ENCODE measurements at regions not wholly inside any gene's neighbourhood (a gene's known extent, or its start where the extent isn't known, plus 50 kb on each side); places are given as distances from the start of the nearest gene placed in this dataset.

DNA sequence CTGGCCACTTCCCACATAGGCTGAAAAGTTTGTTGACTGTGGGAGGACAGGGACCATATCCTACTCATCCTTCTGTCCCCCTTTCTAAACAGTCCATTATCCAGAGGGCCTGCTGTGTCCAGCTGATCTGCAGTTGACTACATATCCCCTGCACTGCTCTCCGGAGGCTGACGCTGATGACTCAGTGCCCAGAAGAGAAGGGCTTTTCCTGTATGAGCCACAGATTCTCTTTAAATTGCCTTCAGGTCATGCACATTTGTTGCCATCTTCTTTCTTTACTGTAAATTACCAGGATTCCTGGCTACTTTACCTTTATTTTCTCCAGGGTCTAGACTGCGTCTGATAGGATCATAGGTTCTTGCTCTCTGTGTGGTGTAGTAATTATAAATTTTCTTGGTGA, 125.2 kb downstream of the LACC1 start:
- TF ChIP-seq POLR2AphosphoS5 (IDR thresholded peaks at IDR 0.05; ENCODE audit: low read depth, low read length) (no peak), SPI1 (IDR thresholded peaks at IDR 0.05; ENCODE audit: low read depth, low read length) (no peak), POU2F2 (IDR thresholded peaks at IDR 0.05; ENCODE audit: low read depth, low read length) (no peak), PAX5 (IDR thresholded peaks at IDR 0.05; ENCODE audit: insufficient read depth, low read length, severe bottlenecking) (no peak), POLR2A (IDR thresholded peaks at IDR 0.05; ENCODE audit: low read depth, low read length) (no peak), TAF1 (IDR thresholded peaks at IDR 0.05; ENCODE audit: low read depth, low read length) (no peak)
- no peak for FAIRE-seq
- DNase-seq (ENCODE audit: insufficient read length, low spot score): no peak

DNA sequence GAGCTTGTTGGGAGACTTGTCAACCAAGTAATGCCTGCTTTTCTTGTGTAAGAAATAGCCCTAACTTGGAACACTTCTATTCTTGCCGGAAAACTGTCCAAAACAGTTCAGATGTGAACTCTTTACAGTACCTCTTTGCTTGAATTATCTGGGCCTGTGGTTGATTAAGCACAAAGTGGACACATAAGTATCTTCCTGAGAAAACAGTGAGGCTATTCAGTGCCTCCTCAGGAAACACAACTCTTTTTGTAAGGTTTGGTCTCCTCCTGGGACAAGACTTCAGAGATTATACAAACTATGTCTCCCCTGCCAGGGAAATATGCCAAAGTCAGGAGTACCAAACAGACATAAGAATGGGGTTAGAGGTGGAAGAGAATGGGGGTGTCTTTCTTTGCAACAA, 127.7 kb downstream of the LACC1 start:
- FAIRE-seq (no peak), DNase-seq (ENCODE audit: insufficient read length, low spot score) (no peak)
- no peak for TF ChIP-seq SPI1 (IDR thresholded peaks at IDR 0.05; ENCODE audit: low read depth, low read length)
- no peak for TF ChIP-seq TAF1 (IDR thresholded peaks at IDR 0.05; ENCODE audit: low read depth, low read length)
- no peak for TF ChIP-seq PAX5 (IDR thresholded peaks at IDR 0.05; ENCODE audit: insufficient read depth, low read length, severe bottlenecking)
- no peak for TF ChIP-seq POLR2AphosphoS5 (IDR thresholded peaks at IDR 0.05; ENCODE audit: low read depth, low read length)
- no peak for TF ChIP-seq POLR2A (IDR thresholded peaks at IDR 0.05; ENCODE audit: low read depth, low read length)
- no peak for TF ChIP-seq POU2F2 (IDR thresholded peaks at IDR 0.05; ENCODE audit: low read depth, low read length)

DNA sequence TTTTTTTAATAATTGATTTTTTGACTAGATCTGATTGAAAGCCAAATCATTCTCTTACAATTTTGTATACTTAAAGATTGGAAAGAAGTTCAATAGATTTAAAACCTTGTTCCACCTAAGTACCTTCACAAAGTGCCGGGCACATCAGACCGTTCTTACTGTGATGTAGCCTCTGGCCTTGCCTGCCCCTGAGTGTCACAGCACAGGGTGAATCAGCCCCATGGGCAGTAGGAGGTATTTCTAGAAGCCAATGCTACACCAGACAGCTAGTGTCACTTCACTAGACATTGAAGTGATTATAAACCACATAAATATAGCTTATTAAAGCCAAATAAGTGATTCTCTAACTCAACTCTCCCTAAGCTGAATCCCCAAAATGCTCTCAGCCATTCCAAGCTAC, 131.3 kb downstream of the LACC1 start:
- TF ChIP-seq POU2F2 (IDR thresholded peaks at IDR 0.05; ENCODE audit: low read depth, low read length) (no peak), SPI1 (IDR thresholded peaks at IDR 0.05; ENCODE audit: low read depth, low read length) (no peak), POLR2A (IDR thresholded peaks at IDR 0.05; ENCODE audit: low read depth, low read length) (no peak), TAF1 (IDR thresholded peaks at IDR 0.05; ENCODE audit: low read depth, low read length) (no peak)

DNA sequence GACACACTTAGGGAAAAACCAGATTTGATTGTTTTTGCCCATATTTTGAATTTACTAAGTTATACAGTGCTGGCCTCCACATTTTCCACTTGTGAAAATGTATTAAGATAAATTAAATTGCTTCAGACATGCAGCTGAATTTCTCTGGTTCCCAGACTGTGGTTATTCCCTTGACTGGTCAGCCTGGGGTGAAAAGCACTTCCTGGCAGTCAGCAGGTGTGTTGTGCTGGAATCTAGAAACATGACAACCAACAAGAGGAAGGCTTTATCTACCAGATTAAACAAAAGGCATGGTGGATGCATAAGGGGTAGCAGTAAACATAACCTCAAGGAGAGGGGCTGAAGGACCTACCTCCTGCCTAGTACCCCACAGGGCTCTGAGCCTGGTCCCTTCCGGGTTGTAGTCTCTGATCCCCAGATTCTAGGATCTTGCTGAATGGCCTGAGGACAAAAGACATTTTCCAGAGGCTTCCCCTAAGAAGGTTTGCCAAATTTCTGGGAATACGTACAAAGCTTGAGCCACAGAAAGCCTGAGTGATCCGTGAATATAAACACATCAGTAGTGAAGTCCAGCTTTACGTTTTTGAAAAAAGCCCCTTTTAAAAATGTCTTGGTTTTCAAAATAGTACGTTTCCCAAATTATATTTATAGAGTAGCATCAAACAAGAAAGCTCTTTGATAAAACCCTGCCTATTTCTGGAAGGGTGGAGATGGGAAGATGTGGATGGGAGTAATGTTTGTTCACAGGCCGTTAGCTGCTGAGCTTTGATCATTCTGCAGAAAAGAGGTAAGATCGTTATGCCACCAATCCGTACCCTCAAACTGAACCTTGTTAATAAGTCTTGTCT, 133.4 kb downstream of the LACC1 start:
- DNase-seq (ENCODE audit: insufficient read length, low spot score) (no peak), FAIRE-seq (no peak)
- TF ChIP-seq POLR2AphosphoS5 (IDR thresholded peaks at IDR 0.05; ENCODE audit: low read depth, low read length): no peak
- TF ChIP-seq POU2F2 (IDR thresholded peaks at IDR 0.05; ENCODE audit: low read depth, low read length): no peak
- TF ChIP-seq SPI1 (IDR thresholded peaks at IDR 0.05; ENCODE audit: low read depth, low read length): no peak
- TF ChIP-seq POLR2A (IDR thresholded peaks at IDR 0.05; ENCODE audit: low read depth, low read length): no peak
- no peak for TF ChIP-seq PAX5 (IDR thresholded peaks at IDR 0.05; ENCODE audit: insufficient read depth, low read length, severe bottlenecking)
- no peak for TF ChIP-seq TAF1 (IDR thresholded peaks at IDR 0.05; ENCODE audit: low read depth, low read length)

More for the DNA sequence above, 131.3 kb downstream of the LACC1 start:
- no peak for FAIRE-seq
- no peak for DNase-seq (ENCODE audit: insufficient read length, low spot score)

DNA sequence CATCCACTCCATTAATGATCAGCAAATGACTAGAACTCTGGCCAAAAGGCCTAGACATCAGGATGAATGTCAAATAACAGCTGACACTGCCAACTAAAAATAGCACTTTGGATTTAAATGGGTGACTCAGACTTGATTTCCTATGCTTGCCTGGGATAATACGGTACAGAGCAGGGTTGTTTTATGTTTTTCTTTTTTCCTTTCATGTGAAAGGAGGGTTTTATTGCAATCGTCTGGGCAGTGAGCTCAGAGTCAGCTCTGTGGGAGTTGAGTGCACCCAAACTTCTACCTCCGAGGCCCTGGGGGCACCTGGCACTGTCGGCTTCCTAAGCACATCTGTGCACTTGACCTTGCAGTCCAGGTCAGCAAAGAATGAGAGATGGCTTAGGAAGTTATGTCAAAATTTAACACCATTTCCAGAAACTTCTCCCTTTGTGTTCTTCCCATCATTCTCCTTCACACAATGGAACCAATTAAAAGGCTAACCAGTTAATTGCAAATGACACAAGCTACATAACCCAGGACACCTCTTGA, 134.1 kb downstream of the LACC1 start:
- TF ChIP-seq POLR2AphosphoS5 (IDR thresholded peaks at IDR 0.05; ENCODE audit: low read depth, low read length): no peak
- TF ChIP-seq TAF1 (IDR thresholded peaks at IDR 0.05; ENCODE audit: low read depth, low read length): no peak
- TF ChIP-seq POLR2A (IDR thresholded peaks at IDR 0.05; ENCODE audit: low read depth, low read length): no peak
- no peak for TF ChIP-seq POU2F2 (IDR thresholded peaks at IDR 0.05; ENCODE audit: low read depth, low read length)
- no peak for TF ChIP-seq PAX5 (IDR thresholded peaks at IDR 0.05; ENCODE audit: insufficient read depth, low read length, severe bottlenecking)
- TF ChIP-seq SPI1 (IDR thresholded peaks at IDR 0.05; ENCODE audit: low read depth, low read length): no peak
- DNase-seq (ENCODE audit: insufficient read length, low spot score) (no peak), FAIRE-seq (no peak)

DNA sequence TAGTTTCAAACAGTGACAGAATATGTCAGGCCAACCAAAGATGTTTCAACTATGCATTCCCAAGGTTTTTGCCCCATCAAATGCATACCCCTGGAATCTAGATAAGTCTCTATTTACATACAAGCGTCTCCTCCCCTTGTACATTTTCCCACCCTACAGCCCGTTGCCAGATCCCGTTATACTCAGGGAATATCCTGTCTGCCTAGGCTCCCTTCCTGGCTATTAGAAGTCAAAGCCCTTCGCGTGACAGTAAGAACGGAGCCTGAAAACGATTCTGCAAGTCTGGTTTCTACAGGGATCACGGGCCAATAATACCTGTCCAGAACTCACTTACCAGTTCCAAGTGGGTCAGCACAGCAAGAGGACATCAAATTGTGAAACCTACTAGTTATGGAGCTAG, 134.8 kb downstream of the LACC1 start:
- FAIRE-seq (no peak), DNase-seq (ENCODE audit: insufficient read length, low spot score) (no peak)
- TF ChIP-seq POLR2A (IDR thresholded peaks at IDR 0.05; ENCODE audit: low read depth, low read length) (no peak), TAF1 (IDR thresholded peaks at IDR 0.05; ENCODE audit: low read depth, low read length) (no peak), POU2F2 (IDR thresholded peaks at IDR 0.05; ENCODE audit: low read depth, low read length) (no peak), POLR2AphosphoS5 (IDR thresholded peaks at IDR 0.05; ENCODE audit: low read depth, low read length) (no peak), SPI1 (IDR thresholded peaks at IDR 0.05; ENCODE audit: low read depth, low read length) (no peak)

DNA sequence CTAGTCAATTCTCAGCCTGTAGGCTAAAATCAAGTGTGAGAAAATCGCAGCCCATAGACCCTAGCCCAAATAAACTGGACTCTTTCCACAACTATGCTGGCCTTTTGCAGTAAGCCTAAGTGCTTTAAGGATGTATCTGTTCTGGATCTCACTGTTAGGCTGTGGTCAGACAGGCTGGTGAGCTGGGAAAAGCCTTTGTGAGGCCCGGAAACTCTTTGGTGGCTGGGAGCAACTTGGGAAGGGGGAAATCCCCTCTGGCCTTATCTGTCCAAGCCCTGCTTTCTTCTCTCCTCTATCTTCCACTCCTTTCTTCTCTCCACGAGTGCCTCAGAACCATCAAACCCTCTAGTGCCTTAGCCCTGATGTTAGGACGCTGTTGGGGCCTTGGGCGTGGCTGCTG, 135.4 kb downstream of the LACC1 start:
- no peak for FAIRE-seq
- TF ChIP-seq POU2F2 (IDR thresholded peaks at IDR 0.05; ENCODE audit: low read depth, low read length) (no peak), POLR2A (IDR thresholded peaks at IDR 0.05; ENCODE audit: low read depth, low read length) (no peak), PAX5 (IDR thresholded peaks at IDR 0.05; ENCODE audit: insufficient read depth, low read length, severe bottlenecking) (no peak), TAF1 (IDR thresholded peaks at IDR 0.05; ENCODE audit: low read depth, low read length) (no peak), SPI1 (IDR thresholded peaks at IDR 0.05; ENCODE audit: low read depth, low read length) (no peak), POLR2AphosphoS5 (IDR thresholded peaks at IDR 0.05; ENCODE audit: low read depth, low read length) (no peak)
- DNase-seq (ENCODE audit: insufficient read length, low spot score): no peak

DNA sequence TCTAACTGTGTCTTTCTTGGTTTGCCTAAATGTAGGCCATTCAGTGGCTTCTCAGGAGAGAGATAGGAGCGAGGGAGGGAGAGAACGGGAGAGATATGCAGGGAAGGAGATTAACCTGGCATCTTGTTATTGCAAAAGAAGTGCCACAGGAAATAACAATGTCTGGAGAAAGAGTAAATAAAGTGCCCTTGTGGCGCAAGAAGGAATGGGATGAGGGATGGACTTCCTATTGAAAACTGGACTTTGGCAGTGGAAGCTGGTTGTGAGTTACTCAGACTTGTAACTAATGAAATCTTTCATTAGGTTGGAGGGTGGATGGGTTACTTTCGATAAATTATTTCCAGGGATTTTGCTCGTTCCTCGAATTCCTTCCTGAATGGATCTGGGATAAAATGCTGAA, 136.1 kb downstream of the LACC1 start:
- no peak for FAIRE-seq
- no peak for DNase-seq (ENCODE audit: insufficient read length, low spot score)
- no peak for TF ChIP-seq POU2F2 (IDR thresholded peaks at IDR 0.05; ENCODE audit: low read depth, low read length)
- no peak for TF ChIP-seq POLR2A (IDR thresholded peaks at IDR 0.05; ENCODE audit: low read depth, low read length)
- no peak for TF ChIP-seq POLR2AphosphoS5 (IDR thresholded peaks at IDR 0.05; ENCODE audit: low read depth, low read length)
- no peak for TF ChIP-seq PAX5 (IDR thresholded peaks at IDR 0.05; ENCODE audit: insufficient read depth, low read length, severe bottlenecking)
- TF ChIP-seq TAF1 (IDR thresholded peaks at IDR 0.05; ENCODE audit: low read depth, low read length): no peak
- TF ChIP-seq SPI1 (IDR thresholded peaks at IDR 0.05; ENCODE audit: low read depth, low read length): no peak

DNA sequence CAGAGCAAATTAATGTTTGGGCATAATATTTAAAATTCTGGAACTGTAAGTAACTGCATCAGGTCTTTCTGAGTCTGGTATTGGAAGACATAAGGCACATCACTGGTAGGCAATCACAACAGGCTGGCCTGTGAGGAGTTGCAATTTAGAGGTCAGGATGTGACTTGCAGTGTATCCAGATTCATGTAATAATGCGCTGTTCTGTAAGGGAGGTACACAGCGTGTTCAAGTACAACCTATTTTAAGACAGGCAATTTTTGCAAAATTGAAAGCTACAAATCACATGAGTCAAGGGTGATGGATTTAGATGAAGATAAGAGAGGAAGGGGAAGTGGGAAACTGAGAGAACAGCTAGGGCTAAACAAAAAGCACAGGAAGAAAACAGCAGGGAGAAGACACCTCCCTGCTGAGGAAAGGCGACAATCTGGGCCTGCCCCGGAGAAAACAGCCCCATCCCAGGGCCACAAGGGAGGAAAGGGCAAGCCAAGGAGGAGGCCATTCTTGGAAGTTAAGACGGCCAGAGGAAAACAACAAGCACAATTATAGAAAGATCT, 138.1 kb downstream of the LACC1 start:
- no peak for FAIRE-seq
- TF ChIP-seq POLR2A (IDR thresholded peaks at IDR 0.05; ENCODE audit: low read depth, low read length) (no peak), SPI1 (IDR thresholded peaks at IDR 0.05; ENCODE audit: low read depth, low read length) (no peak), PAX5 (IDR thresholded peaks at IDR 0.05; ENCODE audit: insufficient read depth, low read length, severe bottlenecking) (no peak), POU2F2 (IDR thresholded peaks at IDR 0.05; ENCODE audit: low read depth, low read length) (no peak), TAF1 (IDR thresholded peaks at IDR 0.05; ENCODE audit: low read depth, low read length) (no peak), POLR2AphosphoS5 (IDR thresholded peaks at IDR 0.05; ENCODE audit: low read depth, low read length) (no peak)
- no peak for DNase-seq (ENCODE audit: insufficient read length, low spot score)
